ENCODE measurements at regions not wholly inside any gene's neighbourhood (a gene's known extent, or its start where the extent isn't known, plus 50 kb on each side); places are given as distances from the start of the nearest gene placed in this dataset.

- no peak overlapping the region for H3K4me3 Mint-ChIP-seq
- H3K36me3 ChIP-seq (replicated peaks in 1 of 2; ENCODE audit: control extremely low read depth in 1 of 2, control insufficient read depth in 1 of 2, extremely low read depth in 1 of 2, insufficient read depth in 2 of 2, low read length in 1 of 2) = no peaks in the 10 kb centered on the region
- POLR2A ChIA-PET = no interaction called here
- no peaks in the 10 kb centered on the region for H3K79me2 ChIP-seq (ENCODE audit: control insufficient read depth, insufficient read depth, low read length)
- CTCF ChIA-PET = no interaction called here
- no peaks in the 10 kb centered on the region for H3K27me3 ChIP-seq (replicated peaks in 1 of 4; ENCODE audit: control extremely low read depth in 1 of 4, control insufficient read depth in 3 of 4, insufficient read depth in 4 of 4, low read length in 3 of 4)
- no peak overlapping the region for H3K9ac ChIP-seq (ENCODE audit: low read length)
- DNase-seq = no peak
- H3K27me3 Mint-ChIP-seq = no peaks in the 10 kb centered on the region
- no peak overlapping the region for H3K4me3 ChIP-seq (ENCODE audit: control extremely low read depth in 1 of 5, extremely low read depth in 1 of 5, insufficient read depth in 1 of 5, low read depth in 2 of 5, low read length in 4 of 5)
- H3K9me3 Mint-ChIP-seq (ENCODE audit: insufficient read depth) = peaks cover 2% of the 10 kb centered on the region
- WGBS (ENCODE audit: insufficient coverage) = no CpG with 5 or more reads among the region's 2 CpGs
- TF ChIP-seq EZH2 (IDR thresholded peaks at IDR 0.05; ENCODE audit: borderline replicate concordance, insufficient read depth, low read depth, low read length, poor library complexity, severe bottlenecking) = no peak
- no peak for TF ChIP-seq CTCF (IDR thresholded peaks at IDR 0.05)
- peaks cover 0 to 2% (median 0%) of the 10 kb centered on the region in 3 donors for H3K9me3 ChIP-seq (ENCODE audit: control extremely low read depth in 1 of 3, control insufficient read depth in 2 of 3, insufficient read depth in 1 of 3, low read length in 2 of 3)
- ATAC-seq (ENCODE audit: low read depth) = no peak
- intact Hi-C loops (cut with micrococcal nuclease) = no loop called here
- H4K20me1 ChIP-seq (ENCODE audit: control insufficient read depth, insufficient read depth, low read length, poor library complexity, severe bottlenecking) = no peaks in the 10 kb centered on the region
- no peaks in the 10 kb centered on the region for H3K4me1 ChIP-seq (ENCODE audit: control insufficient read depth in 2 of 2, insufficient read depth in 2 of 2, low read length in 2 of 2)
- H3K4me2 ChIP-seq (replicated peaks; ENCODE audit: low read depth, low read length, poor library complexity, severe bottlenecking) = no peak overlapping the region
- no peaks in the 10 kb centered on the region for H3K4me1 Mint-ChIP-seq
- no peak overlapping the region for H3K27ac ChIP-seq (ENCODE audit: low read length in 2 of 2)
- no peak overlapping the region for H2AFZ ChIP-seq (ENCODE audit: insufficient read depth, low read depth, low read length, poor library complexity, severe bottlenecking)
- H3K27ac Mint-ChIP-seq = no peak overlapping the region
Measured at GRCh38 chr14:43244142-43244625, 1262.9 kb downstream of the FSCB start.

DNA sequence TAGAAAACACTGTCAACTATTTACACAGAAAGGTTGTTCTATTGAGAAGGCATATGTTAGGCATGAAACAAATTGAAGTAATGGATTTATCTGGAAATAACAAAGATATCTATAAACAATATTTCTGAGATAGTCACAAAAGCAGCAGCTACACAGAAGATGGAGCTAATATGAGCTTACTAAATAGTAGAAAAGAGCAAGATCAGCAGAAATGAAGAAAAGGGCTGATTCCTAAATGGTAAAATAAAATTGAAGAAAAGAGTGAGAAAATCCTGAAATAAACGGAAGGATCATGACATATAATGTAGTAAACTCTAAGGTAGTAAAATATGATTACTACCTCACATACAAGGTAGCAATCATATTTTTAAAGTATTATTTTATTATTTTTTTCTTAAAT is 1263.9 kb downstream of the FSCB start:
- DNase-seq (no peak), ATAC-seq (ENCODE audit: low read depth) (no peak)
- CTCF ChIA-PET = no interaction called here
- H3K36me3 ChIP-seq (replicated peaks in 1 of 2; ENCODE audit: control extremely low read depth in 1 of 2, control insufficient read depth in 1 of 2, extremely low read depth in 1 of 2, insufficient read depth in 2 of 2, low read length in 1 of 2) = no peaks in the 10 kb centered on the region
- Mint-ChIP-seq H3K27me3 (no peaks in the 10 kb centered on the region), H3K27ac (no peak overlapping the region), H3K4me3 (no peak overlapping the region), H3K4me1 (no peaks in the 10 kb centered on the region), H3K9me3 (ENCODE audit: insufficient read depth) (peaks cover 2% of the 10 kb centered on the region)
- no peaks in the 10 kb centered on the region for H3K79me2 ChIP-seq (ENCODE audit: control insufficient read depth, insufficient read depth, low read length)
- intact Hi-C loops (cut with micrococcal nuclease) = no loop called here
- H4K20me1 ChIP-seq (ENCODE audit: control insufficient read depth, insufficient read depth, low read length, poor library complexity, severe bottlenecking) = no peaks in the 10 kb centered on the region
- no peaks in the 10 kb centered on the region for H3K27me3 ChIP-seq (replicated peaks in 1 of 4; ENCODE audit: control extremely low read depth in 1 of 4, control insufficient read depth in 3 of 4, insufficient read depth in 4 of 4, low read length in 3 of 4)
- no peak overlapping the region for H2AFZ ChIP-seq (ENCODE audit: insufficient read depth, low read depth, low read length, poor library complexity, severe bottlenecking)
- H3K27ac ChIP-seq (ENCODE audit: low read length in 2 of 2) = no peak overlapping the region
- H3K9me3 ChIP-seq (ENCODE audit: control extremely low read depth in 1 of 3, control insufficient read depth in 2 of 3, insufficient read depth in 1 of 3, low read length in 2 of 3) = peaks cover 0 to 2% (median 0%) of the 10 kb centered on the region in 3 donors
- H3K4me3 ChIP-seq (ENCODE audit: control extremely low read depth in 1 of 5, extremely low read depth in 1 of 5, insufficient read depth in 1 of 5, low read depth in 2 of 5, low read length in 4 of 5) = no peak overlapping the region
- no CpG with 5 or more reads among the region's 1 CpG for WGBS (ENCODE audit: insufficient coverage)
- no peak overlapping the region for H3K4me2 ChIP-seq (replicated peaks; ENCODE audit: low read depth, low read length, poor library complexity, severe bottlenecking)
- TF ChIP-seq CTCF (IDR thresholded peaks at IDR 0.05) = no peak
- TF ChIP-seq EZH2 (IDR thresholded peaks at IDR 0.05; ENCODE audit: borderline replicate concordance, insufficient read depth, low read depth, low read length, poor library complexity, severe bottlenecking) = no peak
- no peak overlapping the region for H3K9ac ChIP-seq (ENCODE audit: low read length)
- H3K4me1 ChIP-seq (ENCODE audit: control insufficient read depth in 2 of 2, insufficient read depth in 2 of 2, low read length in 2 of 2) = no peaks in the 10 kb centered on the region
- POLR2A ChIA-PET = no interaction called here

Measured in B cell (primary cell).